GM23338 (cell line): ENCODE measurements at regions not wholly inside any gene's neighbourhood (a gene's known extent, or its start where the extent isn't known, plus 50 kb on each side); places are given as distances from the start of the nearest gene placed in this dataset.

Source experiments
- ATAC-seq: fragments of 200-7000 bp; cut with Tn5 transposase; 3 replicates; pipeline ENCODE4 v1.9.1; 2020
- DNase-seq: peaks from one replicate; pipeline ENCODE4 v3.0.0-alpha.2; 2015; ENCODE audit warnings: low spot score
- H2AFZ ChIP-seq: fragments of 200-600 bp; sonication (generic); 2 replicates; pipeline ENCODE4 v1.8.0; 2016; ENCODE audit warnings: antibody characterized with exemption, mild to moderate bottlenecking, moderate library complexity
- H3F3A ChIP-seq: fragments of 200-600 bp; sonication (generic); replicated peaks from 2 replicates; pipeline ENCODE4 v1.8.0; 2017; ENCODE audit warnings: antibody characterized with exemption, mixed run types, low read depth
- H3K27ac ChIP-seq: fragments of 200-600 bp; sonication (generic); 2 replicates; pipeline ENCODE4 v1.6.1; 2016; ENCODE audit warnings: low read depth
- H3K27me3 ChIP-seq: fragments of 200-600 bp; sonication (generic); 2 replicates; pipeline ENCODE4 v1.8.0; 2016; ENCODE audit warnings: mild to moderate bottlenecking, mixed run types, moderate library complexity; ENCODE audit not compliant: insufficient read depth
- H3K36me3 ChIP-seq: fragments of 200-600 bp; sonication (generic); 2 replicates; pipeline ENCODE4 v1.8.0; 2016; ENCODE audit warnings: mild to moderate bottlenecking; ENCODE audit not compliant: insufficient read depth
- H3K4me1 ChIP-seq: fragments of 200-600 bp; sonication (generic); 2 replicates; pipeline ENCODE4 v1.8.0; 2016; ENCODE audit warnings: mild to moderate bottlenecking, moderate library complexity; ENCODE audit not compliant: insufficient read depth
- H3K4me2 ChIP-seq: fragments of 200-600 bp; sonication (generic); 2 replicates; pipeline ENCODE4 v1.7.1; 2017; ENCODE audit warnings: mixed run types
- H3K4me3 ChIP-seq: fragments of 200-600 bp; sonication (generic); 2 replicates; pipeline ENCODE4 v1.6.1; 2016; ENCODE audit warnings: mixed run types
- H3K79me2 ChIP-seq: fragments of 200-600 bp; sonication (generic); replicated peaks from 2 replicates; pipeline ENCODE4 v1.8.0; 2017; ENCODE audit warnings: mild to moderate bottlenecking; ENCODE audit not compliant: insufficient read depth
- H3K9me2 ChIP-seq: fragments of 200-600 bp; sonication (generic); 2 replicates; pipeline ENCODE4 v1.8.0; 2017; ENCODE audit not compliant: insufficient read depth
- H4K20me1 ChIP-seq: fragments of 200-600 bp; sonication (generic); replicated peaks from 2 replicates; pipeline ENCODE4 v1.8.0; 2017; ENCODE audit warnings: mild to moderate bottlenecking; ENCODE audit not compliant: insufficient read depth
- H3K27ac Mint-ChIP-seq: 2 replicates; pipeline ENCODE4 v1.8.0; 2020; ENCODE audit warnings: inconsistent platforms, mild to moderate bottlenecking, moderate library complexity, mixed read lengths
- H3K27me3 Mint-ChIP-seq: 3 replicates; pipeline ENCODE4 v1.8.0; 2022; ENCODE audit warnings: low read depth, mild to moderate bottlenecking, moderate library complexity, mixed read lengths, inconsistent platforms; ENCODE audit not compliant: insufficient read depth, poor library complexity
- H3K36me3 Mint-ChIP-seq: 3 replicates; pipeline ENCODE4 v1.8.0; 2021; ENCODE audit warnings: low read depth, mild to moderate bottlenecking, inconsistent platforms, moderate library complexity, mixed read lengths
- H3K4me1 Mint-ChIP-seq: 3 replicates; pipeline ENCODE4 v1.8.0; 2020; ENCODE audit warnings: mild to moderate bottlenecking, inconsistent platforms, mixed read lengths
- H3K4me3 Mint-ChIP-seq: 3 replicates; pipeline ENCODE4 v1.8.0; 2021; ENCODE audit warnings: moderate library complexity, mild to moderate bottlenecking, inconsistent platforms, mixed read lengths
- H3K9me3 Mint-ChIP-seq: 3 replicates; pipeline ENCODE4 v1.8.0; 2020; ENCODE audit warnings: moderate library complexity, mild to moderate bottlenecking, inconsistent platforms, mixed read lengths
- CREB1 ChIP-seq: fragments of 250-450 bp; sonication (Bioruptor Pico); IDR thresholded peaks from 2 replicates; pipeline ENCODE4 v1.5.0; 2020; ENCODE audit warnings: low read depth, mild to moderate bottlenecking, moderate library complexity
- EZH2 ChIP-seq: fragments of 200-600 bp; sonication (generic); IDR thresholded peaks from one replicate; pipeline ENCODE4 v1.8.0; 2017; ENCODE audit warnings: antibody characterized with exemption, mild to moderate bottlenecking, low read depth; ENCODE audit not compliant: unreplicated experiment
- EZH2phosphoT487 ChIP-seq: fragments of 200-600 bp; sonication (generic); IDR thresholded peaks from one replicate; pipeline ENCODE4 v1.8.1; 2018; ENCODE audit warnings: antibody characterized with exemption; ENCODE audit not compliant: unreplicated experiment
- JUNB ChIP-seq: IDR thresholded peaks from one replicate; pipeline ENCODE4 v1.6.1; 2016; ENCODE audit warnings: antibody characterized with exemption; ENCODE audit not compliant: unreplicated experiment
- NANOG ChIP-seq: IDR thresholded peaks from 2 replicates; pipeline ENCODE4 v1.6.1; 2016; ENCODE audit warnings: antibody characterized with exemption, borderline replicate concordance
- POLR2AphosphoS5 ChIP-seq: IDR thresholded peaks from 2 replicates; pipeline ENCODE4 v1.6.1; 2016; ENCODE audit warnings: antibody characterized with exemption, low read depth
- STAT1 ChIP-seq: IDR thresholded peaks from one replicate; pipeline ENCODE4 v1.6.1; 2016; ENCODE audit warnings: antibody characterized with exemption; ENCODE audit not compliant: unreplicated experiment
- ZNF114 ChIP-seq: fragments of 250-450 bp; sonication (Bioruptor Pico); IDR thresholded peaks from 2 replicates; pipeline ENCODE4 v1.5.0; 2020; ENCODE audit warnings: mild to moderate bottlenecking, moderate library complexity
- ZNF331 ChIP-seq: fragments of 250-450 bp; sonication (Bioruptor Pico); IDR thresholded peaks from 2 replicates; pipeline ENCODE4 v1.5.0; 2020; ENCODE audit warnings: low read depth, mild to moderate bottlenecking, moderate library complexity
- TF ChIP-seq, protein P1 (sequence below): IDR thresholded peaks from one replicate; pipeline ENCODE4 v1.6.1; 2018; ENCODE audit warnings: antibody characterized with exemption; ENCODE audit not compliant: unreplicated experiment
- TF ChIP-seq, protein P2 (sequence below): IDR thresholded peaks from 2 replicates; pipeline ENCODE4 v1.6.1; 2016; ENCODE audit warnings: antibody characterized with exemption
- TF ChIP-seq, protein P3 (sequence below), 2 experiments: fragments of 200-600 bp in 1 of 2; sonication (generic) in 1 of 2; conservative IDR thresholded peaks; 2 replicates each; pipeline versions ENCODE4 v1.5.1 to v1.6.1; 2016 to 2017; ENCODE audit warnings: antibody characterized with exemption in 2 of 2, low read depth in 2 of 2, mild to moderate bottlenecking in 2 of 2, moderate library complexity in 1 of 2

DNA sequence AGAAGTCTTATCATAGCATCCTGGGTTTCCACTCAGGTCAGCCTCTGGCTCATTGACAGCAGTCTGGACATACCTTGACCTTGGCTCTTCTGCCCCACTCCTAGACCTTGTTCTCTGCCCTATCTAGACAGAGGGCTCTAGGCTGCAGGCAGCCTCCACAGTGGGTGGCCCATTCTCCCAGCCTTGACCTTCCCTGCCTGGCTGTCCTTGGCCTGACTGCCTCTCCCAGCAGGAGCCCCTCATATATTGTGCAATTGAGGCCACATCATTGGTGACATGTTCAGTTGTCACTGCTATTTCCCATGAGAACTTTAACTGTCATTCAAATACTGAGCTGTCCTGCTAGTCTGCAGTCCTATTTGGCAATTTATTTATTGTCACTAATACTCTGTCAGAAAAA, 503.4 kb downstream of the PLXNA4 start:
- Histone ChIP-seq H3K27me3 (no peaks in the 10 kb centered on the region), H4K20me1 (no peaks in the 10 kb centered on the region), H3K79me2 (no peaks in the 10 kb centered on the region), H3F3A (no peaks in the 10 kb centered on the region), H3K9me2 (peaks cover 3% of the 10 kb centered on the region; the same call in 1 of the 2 replicates), H2AFZ (no peak overlapping the region), H3K27ac (no peak overlapping the region), H3K4me3 (no peak overlapping the region), H3K4me1 (no peaks in the 10 kb centered on the region; the same call in 1 of the 2 replicates), H3K36me3 (no peaks in the 10 kb centered on the region), H3K4me2 (no peak overlapping the region)
- DNase-seq (no peak), ATAC-seq (no peak)
- H3K4me3 Mint-ChIP-seq, result no peak overlapping the region
- H3K36me3 Mint-ChIP-seq, result peaks cover 3% of the 10 kb centered on the region; the same call in 1 of the 3 replicates
- H3K27me3 Mint-ChIP-seq, result peaks cover 8% of the 10 kb centered on the region
- H3K4me1 Mint-ChIP-seq, result peaks cover 12% of the 10 kb centered on the region
- peaks cover 7% of the 10 kb centered on the region; the same call in 2 of the 3 replicates for H3K9me3 Mint-ChIP-seq
- no peak overlapping the region for H3K27ac Mint-ChIP-seq
- TF ChIP-seq EZH2, result no peak
- TF ChIP-seq EZH2phosphoT487, result no peak
- TF ChIP-seq ZNF331 (CRISPR knock-in tag), result no peak
- no peak for TF ChIP-seq JUNB
- TF ChIP-seq, protein P1, sequence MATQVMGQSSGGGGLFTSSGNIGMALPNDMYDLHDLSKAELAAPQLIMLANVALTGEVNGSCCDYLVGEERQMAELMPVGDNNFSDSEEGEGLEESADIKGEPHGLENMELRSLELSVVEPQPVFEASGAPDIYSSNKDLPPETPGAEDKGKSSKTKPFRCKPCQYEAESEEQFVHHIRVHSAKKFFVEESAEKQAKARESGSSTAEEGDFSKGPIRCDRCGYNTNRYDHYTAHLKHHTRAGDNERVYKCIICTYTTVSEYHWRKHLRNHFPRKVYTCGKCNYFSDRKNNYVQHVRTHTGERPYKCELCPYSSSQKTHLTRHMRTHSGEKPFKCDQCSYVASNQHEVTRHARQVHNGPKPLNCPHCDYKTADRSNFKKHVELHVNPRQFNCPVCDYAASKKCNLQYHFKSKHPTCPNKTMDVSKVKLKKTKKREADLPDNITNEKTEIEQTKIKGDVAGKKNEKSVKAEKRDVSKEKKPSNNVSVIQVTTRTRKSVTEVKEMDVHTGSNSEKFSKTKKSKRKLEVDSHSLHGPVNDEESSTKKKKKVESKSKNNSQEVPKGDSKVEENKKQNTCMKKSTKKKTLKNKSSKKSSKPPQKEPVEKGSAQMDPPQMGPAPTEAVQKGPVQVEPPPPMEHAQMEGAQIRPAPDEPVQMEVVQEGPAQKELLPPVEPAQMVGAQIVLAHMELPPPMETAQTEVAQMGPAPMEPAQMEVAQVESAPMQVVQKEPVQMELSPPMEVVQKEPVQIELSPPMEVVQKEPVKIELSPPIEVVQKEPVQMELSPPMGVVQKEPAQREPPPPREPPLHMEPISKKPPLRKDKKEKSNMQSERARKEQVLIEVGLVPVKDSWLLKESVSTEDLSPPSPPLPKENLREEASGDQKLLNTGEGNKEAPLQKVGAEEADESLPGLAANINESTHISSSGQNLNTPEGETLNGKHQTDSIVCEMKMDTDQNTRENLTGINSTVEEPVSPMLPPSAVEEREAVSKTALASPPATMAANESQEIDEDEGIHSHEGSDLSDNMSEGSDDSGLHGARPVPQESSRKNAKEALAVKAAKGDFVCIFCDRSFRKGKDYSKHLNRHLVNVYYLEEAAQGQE, result no peak
- TF ChIP-seq POLR2AphosphoS5, result no peak
- TF ChIP-seq NANOG, result no peak
- no peak for TF ChIP-seq ZNF114 (CRISPR knock-in tag)
- no peak for TF ChIP-seq STAT1

DNA sequence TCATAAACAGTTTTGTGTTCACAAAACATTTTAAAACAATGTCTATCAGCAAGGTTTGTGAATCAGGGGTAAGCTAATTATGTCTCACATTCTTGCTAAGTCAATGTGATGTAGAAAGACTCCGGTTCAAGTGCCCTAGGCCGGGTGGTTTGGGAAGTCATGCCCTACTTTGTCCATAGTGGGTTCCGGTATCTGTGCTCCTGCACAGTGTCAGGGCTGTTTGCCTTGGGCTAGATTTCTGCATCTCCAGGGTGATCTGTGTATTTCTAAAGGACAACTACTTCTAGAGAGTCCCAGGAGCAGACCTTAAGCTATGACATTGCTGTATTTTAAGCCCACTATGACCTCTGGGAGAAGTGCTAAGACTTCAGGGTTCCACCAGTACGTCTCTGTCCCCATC, 504.1 kb downstream of the PLXNA4 start:
- ATAC-seq (no peak), DNase-seq (no peak)
- Histone ChIP-seq H3K27ac (no peak overlapping the region), H3K4me1 (no peaks in the 10 kb centered on the region; the same call in 1 of the 2 replicates), H3K4me3 (no peak overlapping the region), H3K79me2 (no peaks in the 10 kb centered on the region), H3K9me2 (no peaks in the 10 kb centered on the region), H2AFZ (no peak overlapping the region), H3K4me2 (no peak overlapping the region), H3K36me3 (no peaks in the 10 kb centered on the region), H4K20me1 (no peaks in the 10 kb centered on the region), H3K27me3 (no peaks in the 10 kb centered on the region), H3F3A (no peaks in the 10 kb centered on the region)
- Mint-ChIP-seq H3K4me3 (no peak overlapping the region), H3K36me3 (peaks cover 3% of the 10 kb centered on the region; the same call in 1 of the 3 replicates), H3K27me3 (peaks cover 8% of the 10 kb centered on the region), H3K9me3 (peaks cover 7% of the 10 kb centered on the region; the same call in 2 of the 3 replicates), H3K27ac (no peak overlapping the region), H3K4me1 (peaks cover 12% of the 10 kb centered on the region)
- TF ChIP-seq, protein P2, sequence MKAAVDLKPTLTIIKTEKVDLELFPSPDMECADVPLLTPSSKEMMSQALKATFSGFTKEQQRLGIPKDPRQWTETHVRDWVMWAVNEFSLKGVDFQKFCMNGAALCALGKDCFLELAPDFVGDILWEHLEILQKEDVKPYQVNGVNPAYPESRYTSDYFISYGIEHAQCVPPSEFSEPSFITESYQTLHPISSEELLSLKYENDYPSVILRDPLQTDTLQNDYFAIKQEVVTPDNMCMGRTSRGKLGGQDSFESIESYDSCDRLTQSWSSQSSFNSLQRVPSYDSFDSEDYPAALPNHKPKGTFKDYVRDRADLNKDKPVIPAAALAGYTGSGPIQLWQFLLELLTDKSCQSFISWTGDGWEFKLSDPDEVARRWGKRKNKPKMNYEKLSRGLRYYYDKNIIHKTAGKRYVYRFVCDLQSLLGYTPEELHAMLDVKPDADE, result no peak
- no peak for TF ChIP-seq ZNF114 (CRISPR knock-in tag)
- TF ChIP-seq JUNB, result no peak
- no peak for TF ChIP-seq EZH2
- TF ChIP-seq, protein P3, sequence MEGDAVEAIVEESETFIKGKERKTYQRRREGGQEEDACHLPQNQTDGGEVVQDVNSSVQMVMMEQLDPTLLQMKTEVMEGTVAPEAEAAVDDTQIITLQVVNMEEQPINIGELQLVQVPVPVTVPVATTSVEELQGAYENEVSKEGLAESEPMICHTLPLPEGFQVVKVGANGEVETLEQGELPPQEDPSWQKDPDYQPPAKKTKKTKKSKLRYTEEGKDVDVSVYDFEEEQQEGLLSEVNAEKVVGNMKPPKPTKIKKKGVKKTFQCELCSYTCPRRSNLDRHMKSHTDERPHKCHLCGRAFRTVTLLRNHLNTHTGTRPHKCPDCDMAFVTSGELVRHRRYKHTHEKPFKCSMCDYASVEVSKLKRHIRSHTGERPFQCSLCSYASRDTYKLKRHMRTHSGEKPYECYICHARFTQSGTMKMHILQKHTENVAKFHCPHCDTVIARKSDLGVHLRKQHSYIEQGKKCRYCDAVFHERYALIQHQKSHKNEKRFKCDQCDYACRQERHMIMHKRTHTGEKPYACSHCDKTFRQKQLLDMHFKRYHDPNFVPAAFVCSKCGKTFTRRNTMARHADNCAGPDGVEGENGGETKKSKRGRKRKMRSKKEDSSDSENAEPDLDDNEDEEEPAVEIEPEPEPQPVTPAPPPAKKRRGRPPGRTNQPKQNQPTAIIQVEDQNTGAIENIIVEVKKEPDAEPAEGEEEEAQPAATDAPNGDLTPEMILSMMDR (conservative IDR thresholded peaks at IDR 0.05; ENCODE audit: low read depth in 2 of 2), result no peak
- TF ChIP-seq, protein P1, result no peak
- TF ChIP-seq POLR2AphosphoS5, result no peak
- no peak for TF ChIP-seq NANOG
- TF ChIP-seq CREB1, result no peak
